ENCODE measurements at regions not wholly inside any gene's neighbourhood (a gene's known extent, or its start where the extent isn't known, plus 50 kb on each side); places are given as distances from the start of the nearest gene placed in this dataset.

- H3K27ac ChIP-seq (ENCODE audit: control insufficient read depth, insufficient read depth, low read length) = peak overlapping the region; percentile 87
- dilution Hi-C loops (cut with MboI; ENCODE audit: extremely low pct_ligation_motif_present, low sequenced_read_pairs) = no loop called here
Measured at GRCh38 chr5:53339962-53340540, 140.4 kb upstream of the FST start.

GRCh38 chr5:53340956-53341750 is 139.3 kb upstream of the FST start:
- DNase-seq (ENCODE audit: low read depth, low spot score) (no peak), FAIRE-seq (peak; percentile 36)
- Histone ChIP-seq H3K9me1 (ENCODE audit: control insufficient read depth, extremely low read depth, insufficient read depth, low read length) (no peaks in the 10 kb centered on the region), H3K9me3 (ENCODE audit: control insufficient read depth, low read depth, low read length) (no peaks in the 10 kb centered on the region), H4K20me1 (ENCODE audit: control insufficient read depth, extremely low read depth, insufficient read depth, low read length) (no peaks in the 10 kb centered on the region), H3K36me3 (ENCODE audit: control insufficient read depth in 2 of 2, extremely low read depth in 1 of 2, insufficient read depth in 2 of 2, low read length in 2 of 2) (peaks cover 0 to 5% of the 10 kb centered on the region in 2 experiments), H3K9ac (ENCODE audit: control insufficient read depth, extremely low read depth, insufficient read depth, low read length) (no peak overlapping the region), H3K79me2 (ENCODE audit: control insufficient read depth, insufficient read depth, low read length) (peaks cover 9% of the 10 kb centered on the region), H3K4me3 (ENCODE audit: control insufficient read depth in 2 of 3, extremely low read depth in 1 of 3, insufficient read depth in 2 of 3, low read depth in 1 of 3, low read length in 3 of 3) (no peak overlapping the region), H3K4me2 (ENCODE audit: control insufficient read depth, extremely low read depth, insufficient read depth, low read depth, low read length) (peak overlapping the region; percentile 78), H3K27ac (ENCODE audit: control insufficient read depth, insufficient read depth, low read length) (peak overlapping the region; percentile 87), H3K4me1 (ENCODE audit: control insufficient read depth, extremely low read depth, insufficient read depth, low read length) (peaks cover 68% of the 10 kb centered on the region), H3K27me3 (ENCODE audit: control insufficient read depth, extremely low read depth, insufficient read depth, low read length) (no peaks in the 10 kb centered on the region), H2AFZ (ENCODE audit: control insufficient read depth, low read length) (no peak overlapping the region)
- dilution Hi-C loops (cut with MboI; ENCODE audit: extremely low pct_ligation_motif_present, low sequenced_read_pairs) = no loop called here
- TF ChIP-seq CTCF (optimal IDR thresholded peaks at IDR 0.05 in 1 of 3, IDR thresholded peaks at IDR 0.05 in 1 of 3, conservative IDR thresholded peaks at IDR 0.05 in 1 of 3; ENCODE audit: extremely low read depth in 1 of 3, insufficient read depth in 2 of 3, low read length in 3 of 3) (no peak), EZH2 (IDR thresholded peaks at IDR 0.05; ENCODE audit: low read length) (no peak)

More at GRCh38 chr5:53339962-53340540, 140.4 kb upstream of the FST start:
- no peaks in the 10 kb centered on the region for H3K9me3 ChIP-seq (ENCODE audit: control insufficient read depth, low read depth, low read length)
- peaks cover 79% of the 10 kb centered on the region for H3K4me1 ChIP-seq (ENCODE audit: control insufficient read depth, extremely low read depth, insufficient read depth, low read length)
- peak overlapping the region in 2 of 3 experiments; percentile 27 to 44 for H3K4me3 ChIP-seq (ENCODE audit: control insufficient read depth in 2 of 3, extremely low read depth in 1 of 3, insufficient read depth in 2 of 3, low read depth in 1 of 3, low read length in 3 of 3)
- H4K20me1 ChIP-seq (ENCODE audit: control insufficient read depth, extremely low read depth, insufficient read depth, low read length) = no peaks in the 10 kb centered on the region
- FAIRE-seq (peak; percentile 87), DNase-seq (ENCODE audit: low read depth, low spot score) (no peak)
- TF ChIP-seq CTCF (optimal IDR thresholded peaks at IDR 0.05 in 1 of 3, IDR thresholded peaks at IDR 0.05 in 1 of 3, conservative IDR thresholded peaks at IDR 0.05 in 1 of 3; ENCODE audit: extremely low read depth in 1 of 3, insufficient read depth in 2 of 3, low read length in 3 of 3) = no peak
- no peak for TF ChIP-seq EZH2 (IDR thresholded peaks at IDR 0.05; ENCODE audit: low read length)
- H3K4me2 ChIP-seq (ENCODE audit: control insufficient read depth, extremely low read depth, insufficient read depth, low read depth, low read length) = peak overlapping the region; percentile 78
- H3K9me1 ChIP-seq (ENCODE audit: control insufficient read depth, extremely low read depth, insufficient read depth, low read length) = no peaks in the 10 kb centered on the region
- peak overlapping the region; percentile 5 for H2AFZ ChIP-seq (ENCODE audit: control insufficient read depth, low read length)
- no peaks in the 10 kb centered on the region for H3K27me3 ChIP-seq (ENCODE audit: control insufficient read depth, extremely low read depth, insufficient read depth, low read length)
- H3K36me3 ChIP-seq (ENCODE audit: control insufficient read depth in 2 of 2, extremely low read depth in 1 of 2, insufficient read depth in 2 of 2, low read length in 2 of 2) = peaks cover 0 to 4% of the 10 kb centered on the region in 2 experiments
- H3K79me2 ChIP-seq (ENCODE audit: control insufficient read depth, insufficient read depth, low read length) = peaks cover 9% of the 10 kb centered on the region
- peak overlapping the region; percentile 57 for H3K9ac ChIP-seq (ENCODE audit: control insufficient read depth, extremely low read depth, insufficient read depth, low read length)

All from keratinocyte (primary cell).